SU-DHL-6 (cell line): ENCODE measurements at regions not wholly inside any gene's neighbourhood (a gene's known extent, or its start where the extent isn't known, plus 50 kb on each side); places are given as distances from the start of the nearest gene placed in this dataset.

Experiments
- CTCF ChIP-seq: fragments of 200-600 bp; sonication (generic); IDR thresholded peaks from one replicate; pipeline ENCODE4 v1.5.1; 2017; ENCODE audit warnings: antibody characterized with exemption, mild to moderate bottlenecking, low read length, moderate library complexity; ENCODE audit not compliant: insufficient read depth, poor library complexity, severe bottlenecking
- EZH2phosphoT487 ChIP-seq: fragments of 200-600 bp; sonication (generic), shearing (Covaris generic); conservative IDR thresholded peaks from 2 replicates; pipeline ENCODE4 v1.6.1; 2018; ENCODE audit warnings: mild to moderate bottlenecking, antibody characterized with exemption, low read length, moderate library complexity, mixed read lengths

DNA sequence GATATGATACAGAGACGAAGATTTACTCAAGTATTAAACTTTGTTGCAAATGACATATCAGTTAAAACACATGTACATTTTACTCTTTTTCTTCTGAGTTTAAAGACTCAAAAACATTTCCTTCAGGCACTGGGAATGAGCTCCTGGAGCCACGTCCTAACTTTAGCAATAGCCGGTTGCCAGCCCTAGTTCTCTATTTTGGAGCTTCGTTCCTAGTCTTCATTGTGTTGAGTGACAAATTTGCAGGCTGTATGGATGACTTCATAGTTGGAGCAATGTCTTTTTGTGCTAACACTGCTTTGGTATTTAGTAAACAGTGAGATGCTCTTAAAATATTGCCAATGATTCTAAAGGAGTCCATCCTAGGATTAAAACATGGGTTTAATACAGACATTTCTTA, 190.9 kb downstream of the FAT4 start:
- TF ChIP-seq CTCF (no peak), EZH2phosphoT487 (no peak)
